ENCODE measurements at regions not wholly inside any gene's neighbourhood (a gene's known extent, or its start where the extent isn't known, plus 50 kb on each side); places are given as distances from the start of the nearest gene placed in this dataset.

DNA sequence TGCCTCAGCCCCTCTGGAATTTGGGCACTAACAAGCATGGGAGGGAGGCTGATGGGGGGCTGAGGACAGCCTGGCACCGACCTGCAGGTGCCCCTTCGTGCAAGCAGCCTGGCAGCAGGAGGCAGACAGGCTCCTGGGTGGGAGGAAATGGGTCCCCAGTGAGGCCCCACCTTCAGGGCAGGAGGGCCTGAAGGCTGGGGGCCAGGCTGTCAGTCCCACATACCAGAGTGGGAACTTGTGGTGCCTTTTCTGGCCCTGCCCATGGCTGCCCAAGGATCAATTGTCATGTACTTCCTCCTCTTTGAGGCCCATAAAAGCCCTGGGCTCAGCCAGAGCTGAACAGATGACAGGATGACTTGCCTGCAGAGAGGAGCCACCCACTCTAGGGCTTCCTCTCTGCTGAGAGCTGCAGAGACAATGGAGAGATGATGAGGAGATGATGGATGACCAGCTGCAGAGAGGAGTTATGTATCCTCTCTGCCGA lies 141.0 kb downstream of the PDHA2 start:
- TF ChIP-seq, protein P1, sequence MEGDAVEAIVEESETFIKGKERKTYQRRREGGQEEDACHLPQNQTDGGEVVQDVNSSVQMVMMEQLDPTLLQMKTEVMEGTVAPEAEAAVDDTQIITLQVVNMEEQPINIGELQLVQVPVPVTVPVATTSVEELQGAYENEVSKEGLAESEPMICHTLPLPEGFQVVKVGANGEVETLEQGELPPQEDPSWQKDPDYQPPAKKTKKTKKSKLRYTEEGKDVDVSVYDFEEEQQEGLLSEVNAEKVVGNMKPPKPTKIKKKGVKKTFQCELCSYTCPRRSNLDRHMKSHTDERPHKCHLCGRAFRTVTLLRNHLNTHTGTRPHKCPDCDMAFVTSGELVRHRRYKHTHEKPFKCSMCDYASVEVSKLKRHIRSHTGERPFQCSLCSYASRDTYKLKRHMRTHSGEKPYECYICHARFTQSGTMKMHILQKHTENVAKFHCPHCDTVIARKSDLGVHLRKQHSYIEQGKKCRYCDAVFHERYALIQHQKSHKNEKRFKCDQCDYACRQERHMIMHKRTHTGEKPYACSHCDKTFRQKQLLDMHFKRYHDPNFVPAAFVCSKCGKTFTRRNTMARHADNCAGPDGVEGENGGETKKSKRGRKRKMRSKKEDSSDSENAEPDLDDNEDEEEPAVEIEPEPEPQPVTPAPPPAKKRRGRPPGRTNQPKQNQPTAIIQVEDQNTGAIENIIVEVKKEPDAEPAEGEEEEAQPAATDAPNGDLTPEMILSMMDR (IDR thresholded peaks at IDR 0.05; ENCODE audit: low read length) = no peak
- no peak for TF ChIP-seq EZH2 (IDR thresholded peaks at IDR 0.05; ENCODE audit: borderline replicate concordance, low read length)

DNA sequence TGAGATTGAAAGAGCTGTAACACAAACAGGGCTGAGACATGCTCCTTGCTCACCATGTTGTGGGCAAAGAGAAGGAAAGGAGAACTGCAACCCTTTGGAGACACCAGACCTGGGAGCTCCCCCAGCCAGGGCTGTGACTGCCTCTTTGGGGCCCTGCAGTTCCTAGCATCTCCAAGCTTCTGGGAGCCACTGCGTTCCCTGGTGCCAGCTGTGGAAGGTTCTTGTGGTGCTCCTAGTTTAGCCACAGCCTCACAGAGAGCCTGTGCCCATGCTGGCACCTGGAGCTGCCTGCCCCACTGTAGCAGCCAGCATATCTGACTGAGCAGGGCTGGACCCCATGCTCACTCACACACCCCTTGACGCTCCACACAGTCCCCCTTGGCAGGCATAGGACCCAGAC lies 141.7 kb downstream of the PDHA2 start:
- Histone ChIP-seq H3K27me3 (ENCODE audit: insufficient read depth, low read length) (no peaks in the 10 kb centered on the region), H3K79me2 (ENCODE audit: insufficient read depth, low read length) (no peaks in the 10 kb centered on the region), H3K27ac (ENCODE audit: low read depth, low read length, poor library complexity, severe bottlenecking) (no peak overlapping the region), H3K9me3 (ENCODE audit: low read length) (no peaks in the 10 kb centered on the region), H4K20me1 (ENCODE audit: insufficient read depth, low read length) (no peaks in the 10 kb centered on the region), H3K4me1 (ENCODE audit: insufficient read depth, low read length, severe bottlenecking) (no peaks in the 10 kb centered on the region), H3K4me2 (ENCODE audit: low read length) (no peak overlapping the region), H3K4me3 (ENCODE audit: low read depth, low read length, poor library complexity, severe bottlenecking) (no peak overlapping the region), H3K9me2 (ENCODE audit: low read depth, low read length) (no peaks in the 10 kb centered on the region), H3K9ac (ENCODE audit: low read length) (no peak overlapping the region), H2AFZ (ENCODE audit: low read length) (no peak overlapping the region), H3K36me3 (ENCODE audit: insufficient read depth, low read length) (no peaks in the 10 kb centered on the region), H3F3A (ENCODE audit: insufficient read depth, low read length) (no peaks in the 10 kb centered on the region)
- TF ChIP-seq EZH2 (IDR thresholded peaks at IDR 0.05; ENCODE audit: borderline replicate concordance, low read length) = no peak
- TF ChIP-seq, protein P1 (IDR thresholded peaks at IDR 0.05; ENCODE audit: low read length) = no peak

More for the DNA sequence above, 141.0 kb downstream of the PDHA2 start:
- no peaks in the 10 kb centered on the region for H3K9me2 ChIP-seq (ENCODE audit: low read depth, low read length)
- no peaks in the 10 kb centered on the region for H3K79me2 ChIP-seq (ENCODE audit: insufficient read depth, low read length)
- H3K27ac ChIP-seq (ENCODE audit: low read depth, low read length, poor library complexity, severe bottlenecking) = no peak overlapping the region
- H3K36me3 ChIP-seq (ENCODE audit: insufficient read depth, low read length) = no peaks in the 10 kb centered on the region
- H2AFZ ChIP-seq (ENCODE audit: low read length) = no peak overlapping the region
- no peaks in the 10 kb centered on the region for H3F3A ChIP-seq (ENCODE audit: insufficient read depth, low read length)
- no peaks in the 10 kb centered on the region for H3K4me1 ChIP-seq (ENCODE audit: insufficient read depth, low read length, severe bottlenecking)
- H3K4me3 ChIP-seq (ENCODE audit: low read depth, low read length, poor library complexity, severe bottlenecking) = no peak overlapping the region
- H3K9me3 ChIP-seq (ENCODE audit: low read length) = no peaks in the 10 kb centered on the region
- H3K4me2 ChIP-seq (ENCODE audit: low read length) = no peak overlapping the region
- H4K20me1 ChIP-seq (ENCODE audit: insufficient read depth, low read length) = no peaks in the 10 kb centered on the region
- no peak overlapping the region for H3K9ac ChIP-seq (ENCODE audit: low read length)
- H3K27me3 ChIP-seq (ENCODE audit: insufficient read depth, low read length) = no peaks in the 10 kb centered on the region

DNA sequence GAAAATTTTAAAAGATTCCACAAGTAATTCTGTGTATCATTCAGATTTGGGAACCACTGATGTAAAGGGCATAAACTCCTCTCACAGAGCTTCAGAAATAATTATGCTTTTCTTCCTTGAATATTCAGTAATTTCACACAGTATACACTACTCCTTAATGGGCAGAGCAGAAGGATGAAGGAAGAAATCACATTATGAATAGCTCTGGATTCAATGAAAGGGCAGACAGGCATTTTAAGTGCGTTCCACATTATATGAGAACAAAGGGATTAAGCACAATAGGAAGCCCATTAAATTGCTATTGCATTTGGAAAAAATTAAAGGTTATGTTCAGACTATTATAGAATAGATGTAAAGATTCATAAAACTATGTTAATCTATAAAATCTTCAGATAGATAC lies 142.6 kb downstream of the PDHA2 start:
- no peaks in the 10 kb centered on the region for H3K4me1 ChIP-seq (ENCODE audit: insufficient read depth, low read length, severe bottlenecking)
- no peak overlapping the region for H3K4me3 ChIP-seq (ENCODE audit: low read depth, low read length, poor library complexity, severe bottlenecking)
- no peaks in the 10 kb centered on the region for H3K27me3 ChIP-seq (ENCODE audit: insufficient read depth, low read length)
- no peak overlapping the region for H3K9ac ChIP-seq (ENCODE audit: low read length)
- no peaks in the 10 kb centered on the region for H4K20me1 ChIP-seq (ENCODE audit: insufficient read depth, low read length)
- no peak overlapping the region for H2AFZ ChIP-seq (ENCODE audit: low read length)
- no peaks in the 10 kb centered on the region for H3K36me3 ChIP-seq (ENCODE audit: insufficient read depth, low read length)
- no peak overlapping the region for H3K27ac ChIP-seq (ENCODE audit: low read depth, low read length, poor library complexity, severe bottlenecking)
- TF ChIP-seq, protein P1 (IDR thresholded peaks at IDR 0.05; ENCODE audit: low read length) = no peak
- TF ChIP-seq EZH2 (IDR thresholded peaks at IDR 0.05; ENCODE audit: borderline replicate concordance, low read length) = no peak
- H3K9me2 ChIP-seq (ENCODE audit: low read depth, low read length) = no peaks in the 10 kb centered on the region
- H3F3A ChIP-seq (ENCODE audit: insufficient read depth, low read length) = no peaks in the 10 kb centered on the region
- H3K9me3 ChIP-seq (ENCODE audit: low read length) = no peaks in the 10 kb centered on the region
- H3K4me2 ChIP-seq (ENCODE audit: low read length) = no peak overlapping the region
- H3K79me2 ChIP-seq (ENCODE audit: insufficient read depth, low read length) = no peaks in the 10 kb centered on the region
